ENCODE measurements at regions not wholly inside any gene's neighbourhood (a gene's known extent, or its start where the extent isn't known, plus 50 kb on each side); places are given as distances from the start of the nearest gene placed in this dataset.

DNA sequence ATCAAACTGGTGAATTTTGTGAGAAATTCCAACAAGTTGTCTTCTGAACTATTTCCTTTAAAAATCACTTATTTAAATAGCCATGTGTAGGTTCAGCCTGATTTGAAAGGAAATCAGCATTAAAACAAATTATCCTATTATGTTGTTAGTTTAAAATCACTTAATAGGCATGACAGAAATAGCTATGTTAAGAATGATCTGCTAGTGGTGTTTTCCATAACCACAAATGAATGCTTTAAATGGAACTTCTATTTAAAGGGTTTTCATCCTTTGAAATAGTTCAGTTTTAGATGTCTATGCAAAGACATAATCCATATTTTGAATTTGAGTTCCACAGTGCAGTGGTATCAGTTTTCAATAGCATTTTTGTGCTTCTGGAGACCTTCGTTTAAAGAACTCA lies 120.1 kb downstream of the PLEKHG1 start:
- BruUV-seq (replicated peaks): no TSS peak
- Mint-ChIP-seq H3K27ac (ENCODE audit: low read depth, unreplicated experiment) (no peak overlapping the region), H3K4me3 (ENCODE audit: unreplicated experiment) (no peak overlapping the region), H3K4me1 (ENCODE audit: insufficient read depth, unreplicated experiment) (peaks cover 5% of the 10 kb centered on the region), H3K36me3 (ENCODE audit: insufficient read depth, unreplicated experiment) (no peaks in the 10 kb centered on the region), H3K9me3 (ENCODE audit: unreplicated experiment) (no peaks in the 10 kb centered on the region), H3K27me3 (ENCODE audit: insufficient read depth, unreplicated experiment) (peaks cover 12% of the 10 kb centered on the region)
- no peak for DNase-seq (ENCODE audit: unreplicated experiment)
- intact Hi-C loops (cut with micrococcal nuclease): no loop called here
- ChIA-PET POLR2A (no interaction called here), CTCF (interaction anchor here (0.6 kb wide), 1 partner anchor 31 kb away, joined by 5 read pairs; no protein-coding TSS in a partner anchor)
- TF ChIP-seq, protein P1, sequence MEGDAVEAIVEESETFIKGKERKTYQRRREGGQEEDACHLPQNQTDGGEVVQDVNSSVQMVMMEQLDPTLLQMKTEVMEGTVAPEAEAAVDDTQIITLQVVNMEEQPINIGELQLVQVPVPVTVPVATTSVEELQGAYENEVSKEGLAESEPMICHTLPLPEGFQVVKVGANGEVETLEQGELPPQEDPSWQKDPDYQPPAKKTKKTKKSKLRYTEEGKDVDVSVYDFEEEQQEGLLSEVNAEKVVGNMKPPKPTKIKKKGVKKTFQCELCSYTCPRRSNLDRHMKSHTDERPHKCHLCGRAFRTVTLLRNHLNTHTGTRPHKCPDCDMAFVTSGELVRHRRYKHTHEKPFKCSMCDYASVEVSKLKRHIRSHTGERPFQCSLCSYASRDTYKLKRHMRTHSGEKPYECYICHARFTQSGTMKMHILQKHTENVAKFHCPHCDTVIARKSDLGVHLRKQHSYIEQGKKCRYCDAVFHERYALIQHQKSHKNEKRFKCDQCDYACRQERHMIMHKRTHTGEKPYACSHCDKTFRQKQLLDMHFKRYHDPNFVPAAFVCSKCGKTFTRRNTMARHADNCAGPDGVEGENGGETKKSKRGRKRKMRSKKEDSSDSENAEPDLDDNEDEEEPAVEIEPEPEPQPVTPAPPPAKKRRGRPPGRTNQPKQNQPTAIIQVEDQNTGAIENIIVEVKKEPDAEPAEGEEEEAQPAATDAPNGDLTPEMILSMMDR (IDR thresholded peaks at IDR 0.05; ENCODE audit: unreplicated experiment): no peak

DNA sequence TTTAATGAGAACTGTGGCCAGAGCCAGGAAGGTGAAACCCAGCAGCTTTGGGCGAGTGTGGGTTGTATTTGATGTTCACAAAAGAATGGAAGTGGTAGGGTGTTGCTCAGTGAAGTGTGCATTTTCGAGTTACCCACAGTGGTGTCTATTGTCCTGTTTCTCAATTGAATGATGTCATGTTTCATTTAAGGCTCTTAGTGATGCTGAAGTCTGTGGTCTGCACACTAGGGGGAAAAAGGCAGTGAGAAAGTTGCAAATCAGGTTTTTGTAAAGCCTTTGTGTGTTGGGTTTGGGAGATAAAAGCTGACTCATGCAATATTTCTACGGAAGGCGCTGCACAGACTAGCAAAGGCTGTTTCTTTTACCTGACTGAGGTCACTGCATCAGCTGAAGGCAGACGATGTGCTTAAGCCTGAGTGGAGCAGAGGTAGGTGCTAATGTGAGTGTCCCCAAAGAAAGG lies 121.1 kb downstream of the PLEKHG1 start:
- no peak overlapping the region for H3K4me3 Mint-ChIP-seq (ENCODE audit: unreplicated experiment)
- peaks cover 5% of the 10 kb centered on the region for H3K4me1 Mint-ChIP-seq (ENCODE audit: insufficient read depth, unreplicated experiment)
- H3K27ac Mint-ChIP-seq (ENCODE audit: low read depth, unreplicated experiment): no peak overlapping the region
- no peak for DNase-seq (ENCODE audit: unreplicated experiment)
- POLR2A ChIA-PET: interaction anchor here (1.5 kb wide), 1 partner anchor 9 kb away, joined by 4 read pairs; no protein-coding TSS in a partner anchor
- H3K9me3 Mint-ChIP-seq (ENCODE audit: unreplicated experiment): no peaks in the 10 kb centered on the region
- BruUV-seq (replicated peaks): no TSS peak
- CTCF ChIA-PET: no interaction called here
- intact Hi-C loops (cut with micrococcal nuclease): no loop called here
- TF ChIP-seq, protein P1 (IDR thresholded peaks at IDR 0.05; ENCODE audit: unreplicated experiment): no peak
- no peaks in the 10 kb centered on the region for H3K36me3 Mint-ChIP-seq (ENCODE audit: insufficient read depth, unreplicated experiment)
- peaks cover 12% of the 10 kb centered on the region for H3K27me3 Mint-ChIP-seq (ENCODE audit: insufficient read depth, unreplicated experiment)

DNA sequence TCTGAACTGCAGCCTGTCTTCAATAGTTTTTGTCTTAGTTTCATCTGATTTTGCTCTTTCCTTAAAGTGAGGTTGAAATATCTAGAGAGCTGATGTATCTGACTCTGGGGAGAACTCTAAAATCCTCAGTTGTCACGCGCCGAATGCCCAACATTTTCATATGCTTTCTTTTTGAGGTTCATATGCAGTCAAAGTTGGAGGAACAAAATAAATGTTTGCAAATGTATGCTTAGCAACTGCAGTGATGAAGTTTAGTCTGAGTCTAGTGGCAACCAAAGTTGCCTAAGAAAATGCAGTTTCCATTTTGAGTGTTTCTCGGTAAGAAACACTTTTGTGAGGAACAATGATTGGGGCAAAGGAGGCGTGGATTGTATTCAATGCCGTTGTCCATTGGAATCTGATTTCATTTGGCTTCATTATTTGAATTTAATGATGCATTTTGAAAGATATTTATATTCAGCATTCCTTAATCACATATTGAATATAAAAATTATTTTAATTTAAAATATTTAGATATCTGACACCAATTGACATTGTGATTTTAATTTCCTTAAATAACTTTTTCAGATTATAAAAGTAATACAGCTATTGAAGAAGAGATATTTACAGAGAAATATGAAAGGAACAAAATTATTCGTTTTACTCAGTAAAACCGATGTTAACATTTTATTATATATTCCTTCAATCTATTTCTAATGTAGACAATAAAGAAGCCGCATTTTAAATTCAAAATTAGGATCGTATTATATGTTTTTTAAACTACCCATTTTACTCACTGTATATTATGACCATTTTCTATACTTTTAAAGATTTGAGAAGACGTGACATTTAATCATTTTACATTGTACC lies 122.0 kb downstream of the PLEKHG1 start:
- H3K9me3 Mint-ChIP-seq (ENCODE audit: unreplicated experiment): no peaks in the 10 kb centered on the region
- intact Hi-C loops (cut with micrococcal nuclease): no loop called here

More for the DNA sequence above, 122.0 kb downstream of the PLEKHG1 start:
- no peak for DNase-seq (ENCODE audit: unreplicated experiment)
- Mint-ChIP-seq H3K4me3 (ENCODE audit: unreplicated experiment) (no peak overlapping the region), H3K27ac (ENCODE audit: low read depth, unreplicated experiment) (no peak overlapping the region), H3K27me3 (ENCODE audit: insufficient read depth, unreplicated experiment) (peaks cover 12% of the 10 kb centered on the region), H3K36me3 (ENCODE audit: insufficient read depth, unreplicated experiment) (no peaks in the 10 kb centered on the region), H3K4me1 (ENCODE audit: insufficient read depth, unreplicated experiment) (peaks cover 5% of the 10 kb centered on the region)
- ChIA-PET POLR2A (interaction anchor here (1.5 kb wide), 1 partner anchor 10 kb away, joined by 4 read pairs; no protein-coding TSS in a partner anchor), CTCF (interaction anchor here (0.9 kb wide), 1 partner anchor 14 kb away, joined by 3 read pairs; no protein-coding TSS in a partner anchor)
- BruUV-seq (replicated peaks): no TSS peak
- TF ChIP-seq, protein P1 (IDR thresholded peaks at IDR 0.05; ENCODE audit: unreplicated experiment): no peak
